GM19438 (cell line): ENCODE measurements at regions not wholly inside any gene's neighbourhood (a gene's known extent, or its start where the extent isn't known, plus 50 kb on each side); places are given as distances from the start of the nearest gene placed in this dataset.

Experiments
- ATAC-seq: cut with Tn5 transposase; IDR thresholded peaks from one replicate; pipeline ENCODE4 v1.9.1; 2021; ENCODE audit warnings: low read depth; ENCODE audit not compliant: unreplicated experiment

- no peak for ATAC-seq
Measured at GRCh38 chr2:150985741-150986140, 275.9 kb downstream of the RBM43 start.

GRCh38 chr2:150983314-150983897 is 278.3 kb downstream of the RBM43 start:
- no peak for ATAC-seq

DNA sequence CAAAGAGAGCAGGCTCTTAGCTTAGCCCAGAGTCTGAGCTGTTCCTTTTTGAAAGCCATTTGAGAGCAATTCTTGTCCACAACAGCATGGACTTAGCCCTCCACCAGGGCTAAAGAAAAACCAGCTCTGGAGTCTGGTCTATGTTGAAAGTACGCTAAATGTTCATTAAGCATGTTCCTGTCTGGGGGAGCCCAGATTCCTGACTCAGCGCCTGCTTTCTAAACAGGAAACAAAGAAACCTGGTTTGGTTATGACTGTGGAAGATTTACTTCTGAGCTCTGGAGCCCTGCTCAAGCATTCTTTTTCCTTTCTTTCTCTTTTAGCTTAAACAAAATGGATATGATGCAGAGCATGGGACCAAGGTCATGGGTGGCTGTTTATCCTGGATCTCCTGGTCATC is 279.8 kb downstream of the RBM43 start:
- ATAC-seq, result no peak

GRCh38 chr2:150978053-150978452 is 283.6 kb downstream of the RBM43 start:
- ATAC-seq, result no peak

DNA sequence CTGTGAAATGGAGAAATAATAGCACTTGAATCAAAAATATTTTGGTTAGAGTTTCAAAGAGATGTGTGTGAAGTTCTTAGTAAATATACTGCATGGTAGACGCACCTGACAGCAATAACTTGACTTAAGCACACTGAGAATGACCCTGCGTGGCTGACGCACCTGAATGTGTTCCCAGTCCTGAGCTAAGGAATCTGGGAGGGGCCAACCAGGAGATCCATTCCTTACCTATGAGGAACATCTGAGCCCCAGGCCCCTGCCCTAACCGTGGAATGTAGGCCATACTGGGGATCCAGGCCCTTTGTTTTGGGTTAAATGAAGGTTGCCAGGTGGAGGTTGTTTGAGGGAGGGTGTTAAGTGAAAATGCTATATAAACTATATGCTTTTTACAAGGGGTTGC is 284.4 kb downstream of the RBM43 start:
- no peak for ATAC-seq

GRCh38 chr2:150976604-150977003 is 285.1 kb downstream of the RBM43 start:
- ATAC-seq, result no peak

DNA sequence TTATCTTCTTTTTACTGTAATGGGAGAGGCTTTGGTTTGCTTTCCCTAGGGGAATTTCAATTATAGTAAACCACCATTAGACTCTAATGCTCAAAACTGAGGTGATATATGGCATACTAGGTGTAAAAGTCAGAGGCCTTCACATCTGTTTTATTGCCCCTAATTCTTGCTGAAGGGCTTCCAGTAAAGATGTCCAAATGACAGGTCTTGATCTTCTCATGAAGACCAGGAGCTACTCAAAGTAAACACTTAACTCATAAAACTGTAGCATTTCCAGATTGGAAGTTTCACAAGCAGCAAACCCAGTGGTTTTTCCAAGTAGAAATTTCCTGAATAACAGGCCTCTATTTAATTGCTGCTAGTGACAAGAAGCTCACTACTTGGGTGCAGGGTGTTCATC is 286.8 kb downstream of the RBM43 start:
- ATAC-seq, result no peak

GRCh38 chr2:150974234-150974633 is 287.4 kb downstream of the RBM43 start:
- ATAC-seq, result no peak

GRCh38 chr2:150971910-150972309 is 289.8 kb downstream of the RBM43 start:
- no peak for ATAC-seq

- no peak for ATAC-seq
Measured at GRCh38 chr2:150963336-150963735, 298.3 kb downstream of the RBM43 start.

GRCh38 chr2:150955231-150955630 is 306.4 kb downstream of the RBM43 start:
- ATAC-seq, result no peak

GRCh38 chr2:150946831-150947230 is 314.8 kb downstream of the RBM43 start:
- ATAC-seq, result no peak

DNA sequence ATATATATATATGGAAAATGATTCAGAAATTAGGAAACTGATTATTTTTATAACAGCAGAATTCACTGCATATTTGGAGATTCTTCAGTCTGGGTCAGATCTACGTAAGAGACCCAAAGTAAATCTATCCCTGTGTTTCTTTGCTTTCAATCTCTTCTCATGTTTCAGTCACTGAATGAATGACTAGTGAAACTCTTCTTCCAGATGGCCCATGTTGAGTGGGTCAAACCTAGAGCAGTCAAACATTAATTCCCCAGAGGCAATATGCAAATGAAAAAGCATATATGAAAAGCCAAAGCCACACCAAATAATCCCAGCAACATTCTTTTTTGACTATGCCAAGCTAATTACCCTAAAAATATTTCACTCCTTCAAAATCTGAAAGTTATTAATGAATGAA is 317.3 kb downstream of the RBM43 start:
- ATAC-seq, result no peak

- ATAC-seq, result no peak
Measured at GRCh38 chr2:150939087-150939486, 322.6 kb downstream of the RBM43 start.

GRCh38 chr2:150938527-150938926 is 323.1 kb downstream of the RBM43 start:
- no peak for ATAC-seq

DNA sequence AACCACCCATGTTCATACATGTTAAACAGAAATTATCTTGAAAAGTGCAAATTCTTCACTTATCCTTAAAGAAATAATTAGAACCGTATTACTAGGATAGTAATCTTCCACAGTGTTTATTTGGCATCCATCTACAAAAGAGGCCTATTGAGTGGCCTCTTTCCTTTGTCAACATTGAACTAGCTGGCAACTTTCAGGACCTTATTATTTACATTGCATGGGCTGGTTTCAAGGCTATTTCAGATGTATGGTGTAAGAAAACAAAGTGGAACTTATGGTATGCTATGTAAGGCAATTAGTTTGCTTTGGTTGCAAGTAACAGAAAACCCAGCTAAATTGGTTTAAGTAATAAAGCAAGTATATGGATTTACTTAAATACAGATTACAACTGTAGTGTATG is 324.6 kb downstream of the RBM43 start:
- no peak for ATAC-seq

DNA sequence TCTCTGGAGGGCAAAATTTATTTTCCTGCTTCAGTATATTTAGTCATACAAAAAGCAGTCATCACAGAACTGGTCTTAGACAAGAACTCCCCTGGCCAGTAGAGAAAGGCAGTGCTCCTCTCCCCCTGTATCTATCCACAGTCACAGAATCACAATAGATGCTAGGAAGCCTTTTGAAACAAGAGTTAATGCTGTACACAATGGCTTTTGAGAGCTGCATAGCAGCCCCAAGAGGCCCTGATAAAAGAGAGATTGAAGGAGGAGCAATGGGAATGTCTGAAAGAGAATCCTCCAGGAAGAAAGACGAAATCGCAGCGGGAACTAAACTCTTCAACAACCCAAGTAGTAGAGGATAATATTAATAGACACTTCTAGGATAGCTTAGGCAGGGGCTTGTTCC is 330.2 kb downstream of the RBM43 start:
- no peak for ATAC-seq

- no peak for ATAC-seq
Measured at GRCh38 chr2:150925611-150926010, 336.1 kb downstream of the RBM43 start.

- ATAC-seq, result no peak
Measured at GRCh38 chr2:150924878-150925277, 336.8 kb downstream of the RBM43 start.

DNA sequence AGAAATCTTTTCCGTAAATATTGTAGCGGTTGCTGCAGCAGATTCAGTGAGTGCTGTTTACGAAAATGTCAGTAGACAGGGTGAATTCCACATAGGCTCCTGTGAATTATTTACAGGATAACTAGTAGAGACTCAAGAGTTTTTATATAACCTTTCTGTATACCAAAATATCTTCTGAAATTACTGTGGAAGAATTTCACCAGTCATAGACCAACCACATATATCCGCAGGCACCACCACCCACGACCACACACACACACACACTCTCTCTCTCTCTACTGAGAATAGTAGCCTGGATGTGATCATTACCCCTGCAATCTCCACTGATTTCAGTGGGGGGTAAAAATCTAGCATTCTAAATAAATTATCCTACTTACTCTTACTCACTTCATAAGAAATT is 341.8 kb downstream of the RBM43 start:
- ATAC-seq, result no peak

GRCh38 chr2:150917961-150918713 is 343.5 kb downstream of the RBM43 start:
- ATAC-seq, result no peak
